ENCODE measurements at regions not wholly inside any gene's neighbourhood (a gene's known extent, or its start where the extent isn't known, plus 50 kb on each side); places are given as distances from the start of the nearest gene placed in this dataset.

DNA sequence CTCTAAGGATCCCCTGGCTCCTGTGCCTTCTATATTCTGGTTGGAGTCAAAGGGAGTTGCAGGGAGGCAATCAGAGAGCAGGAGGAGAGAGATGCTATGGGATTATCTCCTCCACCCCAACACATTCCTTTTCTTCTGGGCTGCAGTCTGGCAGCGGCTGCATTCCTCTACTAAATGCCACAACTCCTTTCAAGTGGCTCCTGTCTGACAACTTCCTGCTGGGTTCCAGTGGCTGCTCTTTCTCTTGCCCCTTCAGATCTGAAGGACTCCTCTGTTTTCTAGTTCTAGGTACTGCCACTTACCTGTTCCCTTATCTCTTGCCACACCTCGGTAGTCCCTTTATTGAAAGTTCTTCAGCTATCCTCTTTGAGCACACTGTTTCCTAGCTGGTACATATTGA lies 425.0 kb downstream of the SNAPC1 start:
- Histone ChIP-seq H3K4me3 (ENCODE audit: control extremely low read depth in 1 of 5, extremely low read depth in 1 of 5, insufficient read depth in 1 of 5, low read depth in 2 of 5, low read length in 4 of 5) (no peak overlapping the region), H3K4me2 (replicated peaks; ENCODE audit: low read depth, low read length, poor library complexity, severe bottlenecking) (no peak overlapping the region), H3K27me3 (replicated peaks in 1 of 4; ENCODE audit: control extremely low read depth in 1 of 4, control insufficient read depth in 3 of 4, insufficient read depth in 4 of 4, low read length in 3 of 4) (peaks cover 0 to 7% (median 5%) of the 10 kb centered on the region in 4 experiments), H3K79me2 (ENCODE audit: control insufficient read depth, insufficient read depth, low read length) (no peaks in the 10 kb centered on the region), H3K4me1 (ENCODE audit: control insufficient read depth in 2 of 2, insufficient read depth in 2 of 2, low read length in 2 of 2) (no peaks in the 10 kb centered on the region), H3K36me3 (replicated peaks in 1 of 2; ENCODE audit: control extremely low read depth in 1 of 2, control insufficient read depth in 1 of 2, extremely low read depth in 1 of 2, insufficient read depth in 2 of 2, low read length in 1 of 2) (no peaks in the 10 kb centered on the region), H3K9ac (ENCODE audit: low read length) (no peak overlapping the region), H3K27ac (ENCODE audit: low read length in 2 of 2) (no peak overlapping the region), H3K9me3 (ENCODE audit: control extremely low read depth in 1 of 3, control insufficient read depth in 2 of 3, insufficient read depth in 1 of 3, low read length in 2 of 3) (no peaks in the 10 kb centered on the region), H2AFZ (ENCODE audit: insufficient read depth, low read depth, low read length, poor library complexity, severe bottlenecking) (no peak overlapping the region), H4K20me1 (ENCODE audit: control insufficient read depth, insufficient read depth, low read length, poor library complexity, severe bottlenecking) (no peaks in the 10 kb centered on the region)
- no peak for DNase-seq
- intact Hi-C loops (cut with micrococcal nuclease) = no loop called here
- CTCF ChIA-PET = no interaction called here
- WGBS (ENCODE audit: insufficient coverage) = 79% methylated on average over 2 of the region's 2 CpGs
- TF ChIP-seq, protein P1, sequence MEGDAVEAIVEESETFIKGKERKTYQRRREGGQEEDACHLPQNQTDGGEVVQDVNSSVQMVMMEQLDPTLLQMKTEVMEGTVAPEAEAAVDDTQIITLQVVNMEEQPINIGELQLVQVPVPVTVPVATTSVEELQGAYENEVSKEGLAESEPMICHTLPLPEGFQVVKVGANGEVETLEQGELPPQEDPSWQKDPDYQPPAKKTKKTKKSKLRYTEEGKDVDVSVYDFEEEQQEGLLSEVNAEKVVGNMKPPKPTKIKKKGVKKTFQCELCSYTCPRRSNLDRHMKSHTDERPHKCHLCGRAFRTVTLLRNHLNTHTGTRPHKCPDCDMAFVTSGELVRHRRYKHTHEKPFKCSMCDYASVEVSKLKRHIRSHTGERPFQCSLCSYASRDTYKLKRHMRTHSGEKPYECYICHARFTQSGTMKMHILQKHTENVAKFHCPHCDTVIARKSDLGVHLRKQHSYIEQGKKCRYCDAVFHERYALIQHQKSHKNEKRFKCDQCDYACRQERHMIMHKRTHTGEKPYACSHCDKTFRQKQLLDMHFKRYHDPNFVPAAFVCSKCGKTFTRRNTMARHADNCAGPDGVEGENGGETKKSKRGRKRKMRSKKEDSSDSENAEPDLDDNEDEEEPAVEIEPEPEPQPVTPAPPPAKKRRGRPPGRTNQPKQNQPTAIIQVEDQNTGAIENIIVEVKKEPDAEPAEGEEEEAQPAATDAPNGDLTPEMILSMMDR (IDR thresholded peaks at IDR 0.05) = no peak
- POLR2A ChIA-PET = no interaction called here
- no peak for ATAC-seq (ENCODE audit: low read depth)
- no peak overlapping the region for H3K27ac Mint-ChIP-seq
- no peaks in the 10 kb centered on the region for H3K4me1 Mint-ChIP-seq
- H3K4me3 Mint-ChIP-seq = no peak overlapping the region
- H3K27me3 Mint-ChIP-seq = peaks cover 48% of the 10 kb centered on the region
- no peaks in the 10 kb centered on the region for H3K9me3 Mint-ChIP-seq (ENCODE audit: insufficient read depth)

DNA sequence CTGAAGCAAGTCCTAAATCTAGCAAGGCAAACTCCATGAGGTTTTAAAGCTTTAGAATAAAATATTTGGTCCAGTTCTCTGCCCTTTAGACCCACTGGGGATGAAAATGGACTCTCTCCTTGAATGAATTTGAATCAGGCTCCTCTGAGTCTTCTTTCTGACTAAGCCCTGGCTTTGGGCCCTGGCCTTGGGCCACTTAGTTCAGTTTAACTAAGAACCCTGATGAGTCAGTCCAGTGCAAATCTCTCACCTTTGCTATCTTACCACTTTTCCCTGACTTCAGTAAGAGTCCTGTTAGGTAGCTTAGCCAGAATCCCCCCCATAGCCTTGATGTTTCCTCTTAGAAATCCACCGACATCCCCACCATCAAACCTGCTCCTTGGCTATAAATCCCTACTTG lies 427.5 kb downstream of the SNAPC1 start:
- no peaks in the 10 kb centered on the region for H3K4me1 ChIP-seq (ENCODE audit: control insufficient read depth in 2 of 2, insufficient read depth in 2 of 2, low read length in 2 of 2)
- no peak overlapping the region for H3K27ac ChIP-seq (ENCODE audit: low read length in 2 of 2)
- TF ChIP-seq, protein P1 (IDR thresholded peaks at IDR 0.05) = no peak
- no peak for TF ChIP-seq EZH2 (IDR thresholded peaks at IDR 0.05; ENCODE audit: borderline replicate concordance, insufficient read depth, low read depth, low read length, poor library complexity, severe bottlenecking)
- H3K4me3 ChIP-seq (ENCODE audit: control extremely low read depth in 1 of 5, extremely low read depth in 1 of 5, insufficient read depth in 1 of 5, low read depth in 2 of 5, low read length in 4 of 5) = no peak overlapping the region
- Mint-ChIP-seq H3K9me3 (ENCODE audit: insufficient read depth) (no peaks in the 10 kb centered on the region), H3K27me3 (peaks cover 42% of the 10 kb centered on the region), H3K4me3 (no peak overlapping the region), H3K4me1 (no peaks in the 10 kb centered on the region), H3K27ac (no peak overlapping the region)
- ATAC-seq (ENCODE audit: low read depth) (no peak), DNase-seq (no peak)
- CTCF ChIA-PET = no interaction called here
- 0% methylated on average over 1 of the region's 1 CpG for WGBS (ENCODE audit: insufficient coverage)
- H3K36me3 ChIP-seq (replicated peaks in 1 of 2; ENCODE audit: control extremely low read depth in 1 of 2, control insufficient read depth in 1 of 2, extremely low read depth in 1 of 2, insufficient read depth in 2 of 2, low read length in 1 of 2) = no peaks in the 10 kb centered on the region
- H2AFZ ChIP-seq (ENCODE audit: insufficient read depth, low read depth, low read length, poor library complexity, severe bottlenecking) = no peak overlapping the region
- no peaks in the 10 kb centered on the region for H4K20me1 ChIP-seq (ENCODE audit: control insufficient read depth, insufficient read depth, low read length, poor library complexity, severe bottlenecking)
- H3K27me3 ChIP-seq (replicated peaks in 1 of 4; ENCODE audit: control extremely low read depth in 1 of 4, control insufficient read depth in 3 of 4, insufficient read depth in 4 of 4, low read length in 3 of 4) = peaks cover 0 to 7% (median 5%) of the 10 kb centered on the region in 4 experiments
- POLR2A ChIA-PET = no interaction called here
- no peaks in the 10 kb centered on the region for H3K9me3 ChIP-seq (ENCODE audit: control extremely low read depth in 1 of 3, control insufficient read depth in 2 of 3, insufficient read depth in 1 of 3, low read length in 2 of 3)
- intact Hi-C loops (cut with micrococcal nuclease) = no loop called here
- no peak overlapping the region for H3K9ac ChIP-seq (ENCODE audit: low read length)
- no peak overlapping the region for H3K4me2 ChIP-seq (replicated peaks; ENCODE audit: low read depth, low read length, poor library complexity, severe bottlenecking)
- H3K79me2 ChIP-seq (ENCODE audit: control insufficient read depth, insufficient read depth, low read length) = no peaks in the 10 kb centered on the region
